WTC11 (cell line): ENCODE measurements at regions not wholly inside any gene's neighbourhood (a gene's known extent, or its start where the extent isn't known, plus 50 kb on each side); places are given as distances from the start of the nearest gene placed in this dataset.

Experiments
- ATAC-seq: fragments of 200-7000 bp; cut with Tn5 transposase; 2 replicates; pipeline ENCODE4 v1.10.0; 2021; ENCODE audit warnings: mild to moderate bottlenecking, moderate library complexity
- CTCF ChIA-PET: fragments of 300-600 bp; sonication (Branson Sonifier 250); formaldehyde crosslinking; loops from one replicate; lab custom pipeline; 2021; ENCODE audit warnings: antibody characterized with exemption; lab: Charles Lee
- POLR2A ChIA-PET: fragments of 350-600 bp; sonication (Branson Sonifier 250); formaldehyde crosslinking; loops from one replicate; lab custom pipeline; 2021; ENCODE audit warnings: antibody characterized with exemption; lab: Charles Lee
- DNase-seq: peaks from one replicate; pipeline ENCODE4 v3.0.0; 2021; ENCODE audit warnings: low spot score
- H3K27ac Mint-ChIP-seq: 2 replicates; pipeline ENCODE4 v1.8.0; 2021; ENCODE audit warnings: mixed read lengths
- H3K27me3 Mint-ChIP-seq: 2 replicates; pipeline ENCODE4 v1.8.0; 2021; ENCODE audit warnings: low read depth, mild to moderate bottlenecking, moderate library complexity, mixed read lengths
- H3K36me3 Mint-ChIP-seq: 2 replicates; pipeline ENCODE4 v1.8.0; 2021; ENCODE audit warnings: mixed read lengths
- H3K4me1 Mint-ChIP-seq: 2 replicates; pipeline ENCODE4 v1.8.0; 2022; ENCODE audit warnings: mixed read lengths
- H3K4me3 Mint-ChIP-seq: 2 replicates; pipeline ENCODE4 v1.8.0; 2021; ENCODE audit warnings: mild to moderate bottlenecking, moderate library complexity, mixed read lengths
- H3K9me3 Mint-ChIP-seq: 2 replicates; pipeline ENCODE4 v1.8.0; 2021; ENCODE audit warnings: mixed read lengths
- FOXK1 ChIP-seq: sonication (generic); formaldehyde crosslinking; IDR thresholded peaks from 2 replicates; pipeline ENCODE4 v1.8.0; 2022; ENCODE audit warnings: mild to moderate bottlenecking, moderate library complexity, missing genetic modification reagents
- GRHL2 ChIP-seq: fragments of 250-450 bp; sonication (Bioruptor Pico); IDR thresholded peaks from 2 replicates; pipeline ENCODE4 v1.8.0; 2022; ENCODE audit warnings: mild to moderate bottlenecking, moderate library complexity; ENCODE audit not compliant: insufficient replicate concordance, severe bottlenecking
- IRF2 ChIP-seq: sonication (generic); formaldehyde crosslinking; IDR thresholded peaks from 2 replicates; pipeline ENCODE4 v1.8.0; 2022; ENCODE audit warnings: low read depth, missing genetic modification reagents, borderline replicate concordance
- NR2C2 ChIP-seq: sonication (generic); formaldehyde crosslinking; IDR thresholded peaks from 2 replicates; pipeline ENCODE4 v1.8.0; 2022; ENCODE audit warnings: mild to moderate bottlenecking, missing genetic modification reagents
- PREB ChIP-seq: sonication (generic); formaldehyde crosslinking; IDR thresholded peaks from 2 replicates; pipeline ENCODE4 v1.8.1; 2022; ENCODE audit warnings: mild to moderate bottlenecking, missing genetic modification reagents, moderate library complexity, borderline replicate concordance
- USF1 ChIP-seq: sonication (generic); formaldehyde crosslinking; IDR thresholded peaks from 2 replicates; pipeline ENCODE4 v1.8.0; 2022; ENCODE audit warnings: mild to moderate bottlenecking, missing genetic modification reagents
- ZNF219 ChIP-seq: sonication (generic); formaldehyde crosslinking; IDR thresholded peaks from 2 replicates; pipeline ENCODE4 v1.8.0; 2023; ENCODE audit warnings: missing genetic modification reagents, mild to moderate bottlenecking, borderline replicate concordance
- ZNF317 ChIP-seq: sonication (generic); formaldehyde crosslinking; IDR thresholded peaks from 2 replicates; pipeline ENCODE4 v1.8.1; 2023; ENCODE audit warnings: low read depth, mild to moderate bottlenecking, moderate library complexity, missing genetic modification reagents, borderline replicate concordance
- TF ChIP-seq, protein P1 (sequence below): sonication (generic); formaldehyde crosslinking; IDR thresholded peaks from 2 replicates; pipeline ENCODE4 v1.8.1; 2022; ENCODE audit warnings: low read depth, missing genetic modification reagents, borderline replicate concordance
- TF ChIP-seq, protein P2 (sequence below): sonication (generic); formaldehyde crosslinking; IDR thresholded peaks from 2 replicates; pipeline ENCODE4 v1.8.1; 2023; ENCODE audit warnings: mild to moderate bottlenecking, missing genetic modification reagents, moderate library complexity

- CTCF ChIA-PET = interaction anchor here (0.5 to 3.5 kb wide), 6 partner anchors 35 to 535 kb away, joined by 3 to 12 read pairs (median 6); no protein-coding TSS in a partner anchor
- Mint-ChIP-seq H3K4me3 (no peak overlapping the region), H3K9me3 (peaks cover 8% of the 10 kb centered on the region; the same call in 1 of the 2 replicates), H3K4me1 (peaks cover 19% of the 10 kb centered on the region), H3K27ac (no peak overlapping the region), H3K27me3 (peaks cover 5% of the 10 kb centered on the region), H3K36me3 (no peaks in the 10 kb centered on the region)
- POLR2A ChIA-PET = no interaction called here
- no peak for DNase-seq
- TF ChIP-seq FOXK1 = no peak
- ATAC-seq = no peak
Measured at GRCh38 chr10:29026802-29027580, 261.9 kb upstream of the LYZL1 start.

GRCh38 chr10:29028486-29028885, 260.4 kb upstream of the LYZL1 start:
- ChIA-PET POLR2A (interaction anchor here (0.7 kb wide), 1 partner anchor 19 kb away, joined by 3 read pairs; no protein-coding TSS in a partner anchor), CTCF (interaction anchor here (3.5 kb wide), 1 partner anchor 91 kb away, joined by 11 read pairs; no protein-coding TSS in a partner anchor)
- no peaks in the 10 kb centered on the region for H3K36me3 Mint-ChIP-seq
- H3K4me3 Mint-ChIP-seq = no peak overlapping the region
- no peak for ATAC-seq
- peaks cover 14% of the 10 kb centered on the region for H3K4me1 Mint-ChIP-seq
- DNase-seq = no peak
- peaks cover 5% of the 10 kb centered on the region for H3K27me3 Mint-ChIP-seq
- H3K9me3 Mint-ChIP-seq = peaks cover 8% of the 10 kb centered on the region; the same call in 1 of the 2 replicates
- TF ChIP-seq GRHL2 (CRISPR knock-in tag) = no peak
- TF ChIP-seq ZNF317 (CRISPR knock-in tag) = no peak
- no peak for TF ChIP-seq IRF2 (CRISPR knock-in tag)
- no peak for TF ChIP-seq NR2C2 (CRISPR knock-in tag)
- no peak for TF ChIP-seq ZNF219 (CRISPR knock-in tag)
- TF ChIP-seq USF1 (CRISPR knock-in tag) = no peak
- TF ChIP-seq PREB (CRISPR knock-in tag) = no peak
- H3K27ac Mint-ChIP-seq = no peak overlapping the region

GRCh38 chr10:29030900-29031299, 258.0 kb upstream of the LYZL1 start:
- POLR2A ChIA-PET = no interaction called here
- H3K27me3 Mint-ChIP-seq = peaks cover 5% of the 10 kb centered on the region
- no peak overlapping the region for H3K4me3 Mint-ChIP-seq
- H3K36me3 Mint-ChIP-seq = no peaks in the 10 kb centered on the region
- DNase-seq = no peak
- peaks cover 8% of the 10 kb centered on the region for H3K4me1 Mint-ChIP-seq
- no peak overlapping the region for H3K27ac Mint-ChIP-seq
- 0 out of 2 replicates have a peak, but pooled peaks cover under 1% of the 10 kb centered on the region for H3K9me3 Mint-ChIP-seq
- ATAC-seq = no peak
- TF ChIP-seq, protein P1, sequence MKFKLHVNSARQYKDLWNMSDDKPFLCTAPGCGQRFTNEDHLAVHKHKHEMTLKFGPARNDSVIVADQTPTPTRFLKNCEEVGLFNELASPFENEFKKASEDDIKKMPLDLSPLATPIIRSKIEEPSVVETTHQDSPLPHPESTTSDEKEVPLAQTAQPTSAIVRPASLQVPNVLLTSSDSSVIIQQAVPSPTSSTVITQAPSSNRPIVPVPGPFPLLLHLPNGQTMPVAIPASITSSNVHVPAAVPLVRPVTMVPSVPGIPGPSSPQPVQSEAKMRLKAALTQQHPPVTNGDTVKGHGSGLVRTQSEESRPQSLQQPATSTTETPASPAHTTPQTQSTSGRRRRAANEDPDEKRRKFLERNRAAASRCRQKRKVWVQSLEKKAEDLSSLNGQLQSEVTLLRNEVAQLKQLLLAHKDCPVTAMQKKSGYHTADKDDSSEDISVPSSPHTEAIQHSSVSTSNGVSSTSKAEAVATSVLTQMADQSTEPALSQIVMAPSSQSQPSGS = no peak
- CTCF ChIA-PET = no interaction called here

- Mint-ChIP-seq H3K4me1 (no peaks in the 10 kb centered on the region), H3K27me3 (peaks cover 3% of the 10 kb centered on the region; the same call in 1 of the 2 replicates), H3K9me3 (no peaks in the 10 kb centered on the region), H3K4me3 (no peak overlapping the region), H3K36me3 (no peaks in the 10 kb centered on the region), H3K27ac (no peak overlapping the region)
- ChIA-PET CTCF (interaction anchor here (1.5 kb wide), 1 partner anchor 10 kb away, joined by 3 read pairs; no protein-coding TSS in a partner anchor), POLR2A (no interaction called here)
- ATAC-seq = no peak
- TF ChIP-seq, protein P2, sequence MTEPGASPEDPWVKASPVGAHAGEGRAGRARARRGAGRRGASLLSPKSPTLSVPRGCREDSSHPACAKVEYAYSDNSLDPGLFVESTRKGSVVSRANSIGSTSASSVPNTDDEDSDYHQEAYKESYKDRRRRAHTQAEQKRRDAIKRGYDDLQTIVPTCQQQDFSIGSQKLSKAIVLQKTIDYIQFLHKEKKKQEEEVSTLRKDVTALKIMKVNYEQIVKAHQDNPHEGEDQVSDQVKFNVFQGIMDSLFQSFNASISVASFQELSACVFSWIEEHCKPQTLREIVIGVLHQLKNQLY (CRISPR knock-in tag) = no peak
- no peak for DNase-seq
Measured at GRCh38 chr10:29032169-29032568, 256.7 kb upstream of the LYZL1 start.
